GM18868 (cell line): ENCODE measurements at regions not wholly inside any gene's neighbourhood (a gene's known extent, or its start where the extent isn't known, plus 50 kb on each side); places are given as distances from the start of the nearest gene placed in this dataset.

ENCODE experiments used
- ATAC-seq: cut with Tn5 transposase; IDR thresholded peaks from one replicate; pipeline ENCODE4 v1.9.1; 2021; ENCODE audit warnings: mild to moderate bottlenecking, moderate library complexity; ENCODE audit not compliant: unreplicated experiment

DNA sequence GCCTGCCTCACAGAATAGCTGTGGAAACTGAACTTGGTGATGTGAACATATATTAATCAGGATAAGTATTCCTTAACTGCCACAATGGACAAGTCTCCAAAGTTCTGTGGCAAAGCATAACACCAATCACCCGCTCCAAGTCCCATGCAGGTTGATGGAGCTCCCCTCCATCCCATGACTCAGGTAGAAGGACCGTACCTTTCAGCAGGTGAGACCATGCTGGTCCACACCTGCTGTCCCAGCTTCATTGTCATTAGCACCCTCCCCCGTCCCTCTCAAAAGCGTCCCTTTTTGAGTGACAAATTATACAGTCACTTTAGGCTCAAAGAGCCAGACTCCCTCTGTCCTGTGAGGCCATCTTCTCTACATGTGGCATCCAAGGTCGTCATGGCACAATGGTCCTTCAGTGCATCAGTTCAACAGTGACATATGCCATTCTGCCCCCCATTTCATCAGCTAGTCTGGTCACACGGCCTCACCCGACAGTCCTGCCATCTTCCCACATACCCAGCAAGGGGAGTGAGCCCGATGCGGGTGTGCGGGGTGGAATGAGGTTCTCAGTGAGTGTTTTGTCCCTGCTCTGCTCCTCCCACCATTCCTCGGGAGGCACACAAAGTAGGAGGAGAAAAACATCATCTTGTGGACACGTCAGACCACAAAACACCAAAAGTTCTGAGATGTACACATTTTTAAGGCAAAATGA is 136.7 kb upstream of the MYCN start:
- no peak for ATAC-seq

- no peak for ATAC-seq
These were observed 136.1 kb upstream of the MYCN start for GRCh38 chr2:15804246-15804619.

DNA sequence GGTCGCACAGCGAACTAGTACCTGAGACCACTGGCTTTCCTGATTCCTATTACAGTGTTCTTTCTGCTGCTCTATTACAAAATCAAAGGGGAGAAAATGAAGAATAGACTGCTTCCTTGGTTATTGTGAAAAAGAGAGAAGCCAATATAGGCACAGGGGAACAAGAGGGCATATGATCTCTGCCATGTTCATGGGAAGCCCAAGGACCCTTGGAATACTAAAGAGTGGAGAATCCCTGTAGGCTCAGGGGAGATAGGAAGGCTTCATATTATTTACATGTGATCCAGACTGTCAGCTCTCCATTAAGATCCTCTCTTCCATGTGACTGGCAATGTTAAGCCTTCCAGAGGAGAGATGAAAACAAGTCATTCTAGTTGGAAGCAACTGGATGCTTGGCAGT is 135.7 kb upstream of the MYCN start:
- no peak for ATAC-seq

GRCh38 chr2:15805206-15805605 is 135.1 kb upstream of the MYCN start:
- ATAC-seq, result no peak

GRCh38 chr2:15805772-15806171 is 134.6 kb upstream of the MYCN start:
- no peak for ATAC-seq

DNA sequence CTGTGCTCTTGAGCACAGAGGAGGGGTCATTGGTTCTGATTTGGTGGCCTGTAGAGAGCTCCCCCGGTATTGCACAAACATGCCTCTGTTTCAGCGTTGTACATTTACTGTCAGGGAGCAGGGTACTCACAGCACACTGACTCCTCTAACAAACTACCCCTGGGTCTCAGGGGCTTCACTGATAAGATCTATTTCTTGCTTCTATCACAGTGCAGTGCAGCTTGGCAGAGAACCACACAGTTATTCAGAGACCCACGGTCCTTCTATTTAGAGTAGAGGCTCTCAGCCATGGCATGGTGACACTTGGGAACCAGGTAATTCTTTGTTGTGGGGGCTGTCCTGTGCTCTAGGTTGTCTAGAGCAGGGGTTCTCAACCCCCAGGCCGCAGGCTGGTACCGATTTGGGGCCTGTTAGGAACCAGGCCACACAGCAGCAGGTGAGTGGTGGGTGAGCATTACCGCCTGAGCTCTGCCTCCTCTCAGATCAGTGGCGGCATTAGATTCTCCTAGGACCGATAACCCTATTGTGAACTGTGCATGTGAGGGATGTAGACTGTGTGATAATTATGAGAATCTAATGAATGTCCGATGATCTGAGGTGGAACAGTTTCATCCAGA is 133.4 kb upstream of the MYCN start:
- no peak for ATAC-seq

- ATAC-seq, result no peak
These were observed 132.7 kb upstream of the MYCN start for GRCh38 chr2:15807418-15808203.

DNA sequence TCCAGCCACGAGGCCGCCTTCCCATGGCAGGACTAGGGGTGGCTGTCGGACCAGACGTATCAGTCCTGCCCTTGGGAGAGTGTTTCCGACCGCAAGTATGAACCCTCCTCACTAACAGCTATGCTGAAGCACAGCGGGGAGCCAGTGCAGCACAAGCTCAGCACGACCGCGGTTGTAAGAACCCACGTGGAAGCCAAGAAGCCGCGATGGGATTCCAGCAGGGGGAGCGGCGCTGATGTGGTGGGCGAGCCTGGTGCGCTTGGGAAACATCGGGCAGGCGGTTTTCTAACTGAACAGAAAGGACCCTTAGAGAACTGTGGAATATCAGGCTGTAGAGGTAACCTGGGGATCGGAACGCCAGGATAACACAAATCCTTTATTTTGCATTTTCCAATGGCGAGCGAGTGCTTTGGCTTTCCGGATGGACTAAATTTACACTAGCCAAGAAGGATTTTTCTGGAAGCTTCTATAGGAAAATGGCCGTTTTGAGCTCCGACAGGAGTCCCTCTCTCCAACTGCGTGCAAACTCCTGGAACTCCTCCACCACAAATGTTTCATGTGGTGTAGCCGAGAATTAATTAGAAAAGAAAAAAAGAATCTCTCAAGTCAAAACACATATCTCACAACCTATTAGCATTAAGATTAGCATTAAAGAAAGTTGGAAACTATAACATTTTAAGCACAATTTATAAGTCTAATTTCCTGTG is 132.0 kb upstream of the MYCN start:
- no peak for ATAC-seq

- no peak for ATAC-seq
These were observed 131.4 kb upstream of the MYCN start for GRCh38 chr2:15808944-15809343.

GRCh38 chr2:15809404-15809803 is 130.9 kb upstream of the MYCN start:
- ATAC-seq, result no peak

DNA sequence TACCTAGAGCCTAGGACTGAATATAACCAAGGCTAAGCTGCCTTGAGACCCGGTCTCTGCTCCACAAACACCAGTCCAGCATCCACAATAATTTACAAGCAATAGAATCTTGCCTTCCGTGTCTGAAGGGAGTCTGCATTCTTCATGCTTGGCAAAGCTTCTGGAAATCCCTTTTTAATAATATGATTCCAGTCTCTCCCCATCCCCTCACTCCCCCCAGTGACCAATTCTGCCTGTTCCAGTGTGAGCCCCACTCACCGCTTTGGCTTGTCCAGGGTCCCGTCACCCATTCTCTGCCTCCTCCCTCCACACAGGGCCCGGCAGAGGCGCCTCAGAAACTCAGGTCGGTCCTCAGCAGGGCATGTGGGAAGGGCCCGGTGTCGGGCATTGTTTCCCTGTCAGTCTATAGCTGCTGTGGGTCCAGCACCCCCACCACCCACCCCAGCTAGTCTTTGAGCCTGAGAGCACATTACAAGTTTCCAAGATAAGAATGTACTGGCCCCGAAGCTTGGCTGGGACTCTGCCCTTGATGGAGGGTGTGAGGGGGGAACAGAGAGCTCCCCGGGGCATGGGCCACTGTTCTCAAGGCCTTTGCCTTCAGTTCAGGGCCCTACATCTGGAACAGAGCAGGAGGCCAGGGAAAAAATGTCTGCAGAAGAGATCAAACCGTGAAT is 129.7 kb upstream of the MYCN start:
- ATAC-seq, result no peak

DNA sequence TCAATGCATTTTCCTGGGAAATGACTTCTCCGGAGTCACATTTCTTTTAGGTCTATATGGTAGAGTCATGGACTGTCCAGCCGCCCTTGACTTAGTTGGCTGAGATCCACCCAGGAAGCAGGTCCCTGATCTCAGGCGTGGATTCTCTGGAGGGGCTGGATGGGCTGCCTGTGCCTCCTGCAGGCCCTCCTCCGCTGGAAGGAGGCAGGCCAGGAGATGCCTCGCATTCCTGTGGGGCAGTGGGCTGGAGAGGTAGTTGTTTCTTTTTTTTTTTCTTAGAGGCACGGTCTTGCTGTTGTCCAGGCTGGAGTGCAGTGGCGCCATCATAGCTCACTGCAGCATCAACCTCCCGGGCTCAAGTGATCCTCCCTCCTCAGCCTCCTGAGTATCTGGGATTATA is 129.0 kb upstream of the MYCN start:
- ATAC-seq, result no peak

DNA sequence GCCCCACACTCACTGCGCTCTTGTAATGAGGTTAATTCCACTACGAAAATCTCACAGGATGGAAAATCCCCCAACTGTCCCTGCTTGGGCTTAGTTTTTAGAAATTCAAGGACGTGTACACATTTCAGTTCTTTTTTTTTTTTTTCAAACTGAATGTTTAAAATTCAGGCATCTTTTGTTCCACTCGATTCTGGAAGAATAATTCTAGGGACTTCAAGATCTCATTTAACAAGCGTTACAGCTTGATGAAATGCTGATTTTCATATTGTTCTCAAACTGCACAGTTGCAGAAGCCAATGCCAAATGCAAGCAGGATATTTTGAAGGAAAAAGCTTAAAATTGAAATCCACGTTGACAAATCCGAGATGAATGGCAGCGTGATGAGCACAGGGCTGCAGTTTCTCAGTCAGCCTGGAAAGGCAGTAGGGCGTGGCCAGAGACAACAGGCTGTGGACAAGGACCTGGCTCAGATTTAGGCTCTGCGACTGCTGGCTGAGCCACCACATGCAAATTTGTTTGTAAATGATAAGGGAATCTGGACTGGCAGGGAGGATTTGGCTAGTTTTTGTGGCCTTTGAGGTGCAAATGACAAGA is 128.1 kb upstream of the MYCN start:
- no peak for ATAC-seq

- no peak for ATAC-seq
These were observed 126.7 kb upstream of the MYCN start for GRCh38 chr2:15813481-15814266.

GRCh38 chr2:15814403-15814802 is 125.9 kb upstream of the MYCN start:
- no peak for ATAC-seq

GRCh38 chr2:15814946-15815345 is 125.4 kb upstream of the MYCN start:
- no peak for ATAC-seq

DNA sequence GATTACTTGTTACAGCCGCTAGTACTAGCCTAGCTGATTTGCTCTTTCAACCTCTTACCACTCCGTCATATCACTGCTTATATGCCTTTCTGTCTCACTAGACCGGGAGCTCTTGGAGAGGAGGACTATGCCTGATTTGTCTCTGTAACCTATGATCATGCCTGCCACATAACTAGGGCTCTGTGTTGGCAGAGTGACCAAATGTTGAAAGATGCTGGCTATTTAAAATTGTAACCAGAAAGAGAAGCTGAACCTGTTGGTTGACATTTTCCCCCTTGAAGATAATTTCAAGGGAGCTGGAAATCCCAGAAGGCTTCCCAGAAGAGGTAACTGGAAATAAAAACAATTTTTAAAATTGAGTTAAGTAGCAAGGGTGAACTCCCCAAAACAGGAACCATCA is 124.1 kb upstream of the MYCN start:
- ATAC-seq, result no peak

DNA sequence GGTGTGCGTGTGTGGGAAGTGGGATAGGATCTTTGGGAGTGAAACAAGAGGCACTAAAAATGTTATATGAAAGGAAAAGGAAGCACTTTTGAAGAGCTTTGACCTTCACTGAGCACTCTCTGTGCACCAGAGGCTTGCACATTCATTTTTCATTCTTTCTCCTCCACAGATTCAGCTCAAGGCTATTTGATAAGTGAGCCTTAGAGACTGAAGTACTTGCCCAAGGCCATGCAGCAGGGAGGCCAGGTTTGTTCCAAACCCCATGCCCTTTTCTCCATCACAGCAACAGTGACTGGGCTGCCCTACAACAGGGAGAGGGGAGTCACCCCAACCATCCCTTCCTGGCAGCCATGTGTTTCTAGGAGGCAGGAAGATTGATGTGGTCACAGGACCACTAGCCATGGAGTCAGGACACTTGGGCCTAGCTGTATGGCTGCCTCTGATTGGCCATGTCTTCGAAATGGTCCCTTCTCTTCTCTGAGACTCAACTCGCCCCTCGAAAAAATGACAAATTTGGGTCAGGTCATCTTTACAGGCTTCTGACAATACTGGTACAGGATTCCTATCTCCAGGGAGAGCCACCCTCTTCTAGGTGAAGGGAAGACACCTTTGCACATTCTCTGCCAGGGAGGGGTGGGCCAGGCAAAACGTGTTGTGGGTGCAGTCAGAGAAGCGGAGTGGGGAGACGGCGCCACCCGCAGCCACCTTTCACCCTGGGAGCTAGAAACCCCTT is 123.5 kb upstream of the MYCN start:
- ATAC-seq, result no peak

DNA sequence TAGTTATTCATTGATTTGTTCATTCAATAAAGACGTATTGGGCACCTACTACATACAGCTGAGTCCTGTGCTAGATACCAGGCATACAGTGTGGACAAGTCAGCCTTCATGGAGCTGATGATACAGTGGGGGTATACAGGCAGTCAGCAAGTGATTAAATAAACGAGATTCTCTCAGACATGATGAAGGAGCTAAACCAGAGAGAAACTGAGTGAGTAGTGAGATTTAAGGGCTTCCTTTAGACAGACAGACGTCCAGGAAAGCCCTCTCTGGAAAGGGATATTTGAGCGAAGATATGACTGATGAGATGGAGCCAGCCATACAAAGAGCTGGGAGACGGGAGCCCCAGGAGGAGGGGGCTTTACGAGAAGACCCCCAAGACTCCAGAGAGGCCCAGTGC is 122.6 kb upstream of the MYCN start:
- no peak for ATAC-seq
